ENCODE measurements at regions not wholly inside any gene's neighbourhood (a gene's known extent, or its start where the extent isn't known, plus 50 kb on each side); places are given as distances from the start of the nearest gene placed in this dataset.
"Not testable (repeated sequence)": the region's sequence is repeated elsewhere in the genome, so short reads cannot be mapped to it uniquely, and the experiment has no call there.

DNA sequence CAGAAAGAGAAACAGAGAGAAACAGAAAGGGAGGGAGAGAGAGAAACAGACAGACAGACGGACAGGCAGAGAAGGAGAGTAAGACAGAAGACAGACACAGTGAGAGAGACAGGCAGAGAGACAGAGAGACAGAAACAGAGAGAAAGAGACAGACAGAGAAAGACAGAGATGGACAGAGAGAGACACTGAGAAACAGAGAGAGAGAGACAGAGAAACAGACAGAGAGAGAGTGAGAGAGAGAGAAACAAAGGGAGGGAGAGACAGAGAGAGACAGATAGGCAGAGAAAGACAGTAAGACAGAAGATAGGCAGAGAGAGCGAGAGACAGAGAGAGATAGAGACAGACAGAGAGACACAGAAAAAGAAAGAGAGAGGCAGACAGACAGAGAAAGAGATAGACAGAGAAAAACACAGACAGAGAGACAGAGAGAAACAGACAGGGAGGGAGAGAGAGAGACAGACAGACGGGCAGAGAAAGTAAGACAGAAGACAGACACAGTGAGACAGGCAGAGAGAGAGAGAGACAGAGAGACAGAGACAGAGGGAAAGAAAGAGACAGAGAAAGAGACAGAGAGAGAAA, 753.4 kb upstream of the DEFB115 start:
- WGBS = 65% methylated on average over 3 of the region's 3 CpGs

DNA sequence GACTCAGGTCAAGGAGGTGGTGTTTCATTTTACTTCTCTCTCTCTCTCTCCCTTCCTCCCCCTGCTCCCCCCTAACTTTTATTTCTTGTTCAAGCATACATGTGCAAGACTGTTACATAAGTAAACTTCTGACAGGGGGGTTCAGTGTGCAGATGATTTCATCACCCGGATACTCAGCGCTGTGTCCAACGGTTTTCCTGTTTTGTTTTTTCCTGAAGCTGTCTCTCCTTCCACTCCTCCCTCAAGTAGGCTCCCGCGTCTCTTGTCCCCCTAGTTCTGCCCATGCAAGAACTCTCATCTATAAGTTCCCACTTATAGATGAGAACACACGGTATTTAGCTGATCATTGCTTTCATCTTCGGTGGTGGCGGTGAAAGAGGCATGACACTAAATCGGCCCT, 751.9 kb upstream of the DEFB115 start:
- Histone ChIP-seq H3K4me3 (no peak overlapping the region), H3K36me3 (no peaks in the 10 kb centered on the region), H3K27me3 (replicated peaks; ENCODE audit: insufficient read depth) (no peaks in the 10 kb centered on the region), H3K4me1 (replicated peaks) (no peaks in the 10 kb centered on the region), H3K27ac (no peak overlapping the region), H3K9me3 (no peaks in the 10 kb centered on the region)
- no peak for TF ChIP-seq POLR2A (IDR thresholded peaks at IDR 0.05)
- TF ChIP-seq, protein P1, sequence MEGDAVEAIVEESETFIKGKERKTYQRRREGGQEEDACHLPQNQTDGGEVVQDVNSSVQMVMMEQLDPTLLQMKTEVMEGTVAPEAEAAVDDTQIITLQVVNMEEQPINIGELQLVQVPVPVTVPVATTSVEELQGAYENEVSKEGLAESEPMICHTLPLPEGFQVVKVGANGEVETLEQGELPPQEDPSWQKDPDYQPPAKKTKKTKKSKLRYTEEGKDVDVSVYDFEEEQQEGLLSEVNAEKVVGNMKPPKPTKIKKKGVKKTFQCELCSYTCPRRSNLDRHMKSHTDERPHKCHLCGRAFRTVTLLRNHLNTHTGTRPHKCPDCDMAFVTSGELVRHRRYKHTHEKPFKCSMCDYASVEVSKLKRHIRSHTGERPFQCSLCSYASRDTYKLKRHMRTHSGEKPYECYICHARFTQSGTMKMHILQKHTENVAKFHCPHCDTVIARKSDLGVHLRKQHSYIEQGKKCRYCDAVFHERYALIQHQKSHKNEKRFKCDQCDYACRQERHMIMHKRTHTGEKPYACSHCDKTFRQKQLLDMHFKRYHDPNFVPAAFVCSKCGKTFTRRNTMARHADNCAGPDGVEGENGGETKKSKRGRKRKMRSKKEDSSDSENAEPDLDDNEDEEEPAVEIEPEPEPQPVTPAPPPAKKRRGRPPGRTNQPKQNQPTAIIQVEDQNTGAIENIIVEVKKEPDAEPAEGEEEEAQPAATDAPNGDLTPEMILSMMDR (IDR thresholded peaks at IDR 0.05) = no peak
- no peak for TF ChIP-seq POLR2AphosphoS5 (IDR thresholded peaks at IDR 0.05)
- whole genome bisulfite sequencing = 68% methylated on average over 9 of the region's 9 CpGs
- intact Hi-C loops (cut with DNase I) = no loop called here
- no peak for DNase-seq (ENCODE audit: low spot score)

More for the DNA sequence above, 753.4 kb upstream of the DEFB115 start:
- no peak overlapping the region for H3K27ac ChIP-seq
- no peaks in the 10 kb centered on the region for H3K36me3 ChIP-seq
- no peak for DNase-seq (ENCODE audit: low spot score)
- H3K4me3 ChIP-seq = no peak overlapping the region
- H3K4me1 ChIP-seq (replicated peaks) = no peaks in the 10 kb centered on the region
- TF ChIP-seq POLR2AphosphoS5 (IDR thresholded peaks at IDR 0.05) (no peak), POLR2A (IDR thresholded peaks at IDR 0.05) (no peak)
- TF ChIP-seq, protein P1 (IDR thresholded peaks at IDR 0.05) = no peak
- intact Hi-C loops (cut with DNase I) = no loop called here
- H3K27me3 ChIP-seq (replicated peaks; ENCODE audit: insufficient read depth) = no peaks in the 10 kb centered on the region
- no peaks in the 10 kb centered on the region for H3K9me3 ChIP-seq

DNA sequence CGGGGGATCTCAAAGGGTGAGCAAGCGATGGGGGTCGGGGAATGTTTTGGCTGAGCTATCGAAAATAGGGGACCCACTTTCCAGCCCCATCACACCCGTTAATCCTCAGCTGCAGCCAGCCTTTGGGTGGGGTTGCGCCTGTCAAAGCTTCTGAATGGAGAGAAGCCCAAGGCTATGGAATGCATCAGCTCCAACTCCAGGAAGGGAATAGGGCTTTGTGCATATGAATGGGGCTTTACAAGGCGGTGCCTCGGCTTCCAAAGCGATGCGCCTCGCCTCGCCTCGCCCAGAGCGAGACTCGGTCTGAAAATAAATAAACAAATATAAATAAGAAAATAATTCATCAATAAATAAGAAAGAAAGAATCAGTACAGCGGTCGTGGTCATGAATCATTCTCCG, 751.4 kb upstream of the DEFB115 start:
- no peaks in the 10 kb centered on the region for H3K36me3 ChIP-seq
- H3K9me3 ChIP-seq = no peaks in the 10 kb centered on the region
- no peaks in the 10 kb centered on the region for H3K4me1 ChIP-seq (replicated peaks)
- no peak overlapping the region for H3K27ac ChIP-seq
- 79% methylated on average over 18 of the region's 18 CpGs for WGBS
- no peak for DNase-seq (ENCODE audit: low spot score)
- TF ChIP-seq POLR2A (IDR thresholded peaks at IDR 0.05) (no peak), POLR2AphosphoS5 (IDR thresholded peaks at IDR 0.05) (no peak)
- TF ChIP-seq, protein P1 (IDR thresholded peaks at IDR 0.05) = no peak
- H3K27me3 ChIP-seq (replicated peaks; ENCODE audit: insufficient read depth) = no peaks in the 10 kb centered on the region
- no peak overlapping the region for H3K4me3 ChIP-seq
- intact Hi-C loops (cut with DNase I) = no loop called here

DNA sequence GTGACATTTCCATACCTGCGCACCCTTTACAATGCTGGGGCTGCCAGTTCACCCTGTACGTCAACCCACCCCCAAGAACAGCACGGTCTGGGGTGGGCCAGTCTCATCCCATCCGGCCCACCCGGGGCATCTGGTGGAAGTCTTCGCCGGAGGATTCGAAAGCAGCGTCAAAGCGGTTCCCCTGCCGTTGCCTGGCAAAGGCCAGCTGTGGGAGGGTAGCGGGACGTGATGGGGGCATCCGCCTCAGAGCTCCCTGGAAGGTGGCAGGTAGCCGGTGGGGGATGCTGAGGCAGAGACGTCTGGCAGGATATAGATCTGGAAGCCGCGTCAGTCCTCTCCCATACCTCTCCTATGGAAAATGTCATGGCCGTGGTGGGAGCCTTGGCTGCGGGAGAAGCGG, 749.1 kb upstream of the DEFB115 start:
- DNase-seq (ENCODE audit: low spot score); H3K4me3 ChIP-seq; H3K27me3 ChIP-seq (replicated peaks; ENCODE audit: insufficient read depth); intact Hi-C loops (cut with DNase I); H3K27ac ChIP-seq; H3K9me3 ChIP-seq; H3K4me1 ChIP-seq (replicated peaks); H3K36me3 ChIP-seq: not testable (repeated sequence)
- WGBS = 92% methylated on average over 21 of the region's 21 CpGs

DNA sequence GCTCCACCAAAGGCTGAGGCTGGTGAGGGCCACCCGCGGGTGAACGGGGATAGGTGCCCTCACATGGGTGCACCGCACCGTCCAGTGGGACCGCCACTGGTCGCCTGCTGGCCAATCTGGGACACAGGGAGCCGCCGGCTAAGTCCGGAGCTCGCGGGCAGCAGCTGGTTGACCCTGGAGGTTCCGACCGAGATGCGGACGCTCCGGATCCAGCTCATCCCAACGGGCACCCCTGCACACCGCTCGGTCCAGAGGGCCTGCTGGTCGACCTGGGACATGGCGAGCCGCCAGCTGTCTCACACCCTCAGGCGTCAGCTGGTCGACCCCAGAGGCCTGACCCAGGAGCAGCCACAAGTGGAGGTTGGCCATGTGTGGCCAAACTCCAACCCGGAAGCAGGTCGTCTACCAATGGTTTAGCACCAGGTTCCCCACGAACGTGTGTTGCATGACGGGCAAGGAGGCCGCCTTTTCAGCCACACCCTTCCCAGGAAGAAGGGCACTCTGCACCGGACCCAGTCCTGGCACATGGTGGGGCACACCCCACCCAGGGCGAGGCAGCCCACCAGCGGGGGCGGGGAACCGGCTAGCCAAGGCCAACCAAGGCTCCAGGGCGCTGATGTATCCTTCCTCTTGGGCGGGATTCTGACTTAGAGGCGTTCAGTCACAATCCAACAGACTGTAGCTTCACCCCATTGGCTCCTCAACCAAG, 746.0 kb upstream of the DEFB115 start:
- Histone ChIP-seq H3K27me3 (replicated peaks; ENCODE audit: insufficient read depth) (no peaks in the 10 kb centered on the region), H3K27ac (no peak overlapping the region), H3K4me3 (no peak overlapping the region), H3K36me3 (no peaks in the 10 kb centered on the region), H3K4me1 (replicated peaks) (no peaks in the 10 kb centered on the region), H3K9me3 (no peaks in the 10 kb centered on the region)
- no peak for DNase-seq (ENCODE audit: low spot score)
- TF ChIP-seq POLR2AphosphoS5 (IDR thresholded peaks at IDR 0.05) (no peak), POLR2A (IDR thresholded peaks at IDR 0.05) (no peak)
- TF ChIP-seq, protein P1 (IDR thresholded peaks at IDR 0.05) = no peak
- WGBS = 88% methylated on average over 39 of the region's 39 CpGs
- intact Hi-C loops (cut with DNase I) = no loop called here
